Lower leg skin (tissue), 3 donors: ENCODE measurements at regions not wholly inside any gene's neighbourhood (a gene's known extent, or its start where the extent isn't known, plus 50 kb on each side); places are given as distances from the start of the nearest gene placed in this dataset.

ENCODE experiments used
- CTCF ChIP-seq, 3 donors: fragments of 450-650 bp; IDR thresholded peaks; one replicate each; pipeline ENCODE4 v1.5.1; 2016; ENCODE audit warnings: antibody characterized with exemption in 3 of 3, mild to moderate bottlenecking in 3 of 3, moderate library complexity in 2 of 3
- POLR2A ChIP-seq, 2 donors: fragments of 450-650 bp; IDR thresholded peaks; one replicate each; pipeline ENCODE4 v1.6.1; 2016 to 2017; ENCODE audit warnings: antibody characterized with exemption in 2 of 2, mild to moderate bottlenecking in 1 of 2, moderate library complexity in 1 of 2

- TF ChIP-seq POLR2A (IDR thresholded peaks at IDR 0.05): no peak
- TF ChIP-seq CTCF (IDR thresholded peaks at IDR 0.05): no peak
These were observed 335.0 kb downstream of the SFMBT2 start for GRCh38 chr10:7075851-7076250.
